IPS-18c (cell line): ENCODE measurements at regions not wholly inside any gene's neighbourhood (a gene's known extent, or its start where the extent isn't known, plus 50 kb on each side); places are given as distances from the start of the nearest gene placed in this dataset.

Experiments
- H3K4me3 ChIP-seq: 2 replicates; pipeline ENCODE4 v1.7.0; 2013; ENCODE audit warnings: low read depth, mild to moderate bottlenecking, low read length, moderate library complexity; ENCODE audit not compliant: insufficient read depth
- H3K9me3 ChIP-seq: one replicate; pipeline ENCODE4 v1.6.1; 2013; ENCODE audit warnings: mild to moderate bottlenecking, low read length, moderate library complexity; ENCODE audit not compliant: control insufficient read depth, insufficient read depth

- Histone ChIP-seq H3K9me3 (no peaks in the 10 kb centered on the region), H3K4me3 (no peak overlapping the region)
Observed at GRCh38 chr5:56507351-56507930, 274.3 kb upstream of the ANKRD55 start.

- H3K4me3 ChIP-seq = no peak overlapping the region
- H3K9me3 ChIP-seq = no peaks in the 10 kb centered on the region
Observed at GRCh38 chr5:56506211-56506965, 273.3 kb upstream of the ANKRD55 start.

GRCh38 chr5:56503929-56504328 lies 270.8 kb upstream of the ANKRD55 start:
- no peak overlapping the region for H3K4me3 ChIP-seq
- peaks cover 2% of the 10 kb centered on the region for H3K9me3 ChIP-seq

GRCh38 chr5:56501781-56502557 lies 268.8 kb upstream of the ANKRD55 start:
- H3K9me3 ChIP-seq = peaks cover 2% of the 10 kb centered on the region
- H3K4me3 ChIP-seq = no peak overlapping the region

- no peak overlapping the region for H3K4me3 ChIP-seq
- H3K9me3 ChIP-seq = peaks cover 2% of the 10 kb centered on the region
Observed at GRCh38 chr5:56499901-56500300, 266.8 kb upstream of the ANKRD55 start.

- Histone ChIP-seq H3K4me3 (no peak overlapping the region), H3K9me3 (peaks cover 2% of the 10 kb centered on the region)
Observed at GRCh38 chr5:56499491-56499890, 266.4 kb upstream of the ANKRD55 start.

GRCh38 chr5:56498759-56499395 lies 265.7 kb upstream of the ANKRD55 start:
- H3K4me3 ChIP-seq = no peak overlapping the region
- H3K9me3 ChIP-seq = peaks cover 2% of the 10 kb centered on the region

- peaks cover 2% of the 10 kb centered on the region for H3K9me3 ChIP-seq
- no peak overlapping the region for H3K4me3 ChIP-seq
Observed at GRCh38 chr5:56496581-56497063, 263.5 kb upstream of the ANKRD55 start.

GRCh38 chr5:56494300-56494731 lies 261.2 kb upstream of the ANKRD55 start:
- H3K4me3 ChIP-seq = no peak overlapping the region
- no peaks in the 10 kb centered on the region for H3K9me3 ChIP-seq

- H3K4me3 ChIP-seq = no peak overlapping the region
- no peaks in the 10 kb centered on the region for H3K9me3 ChIP-seq
Observed at GRCh38 chr5:56493766-56494165, 260.6 kb upstream of the ANKRD55 start.

- no peak overlapping the region for H3K4me3 ChIP-seq
- no peaks in the 10 kb centered on the region for H3K9me3 ChIP-seq
Observed at GRCh38 chr5:56493308-56493707, 260.2 kb upstream of the ANKRD55 start.

GRCh38 chr5:56492812-56493211 lies 259.7 kb upstream of the ANKRD55 start:
- no peaks in the 10 kb centered on the region for H3K9me3 ChIP-seq
- H3K4me3 ChIP-seq = no peak overlapping the region

- Histone ChIP-seq H3K4me3 (no peak overlapping the region), H3K9me3 (peaks cover 4% of the 10 kb centered on the region)
Observed at GRCh38 chr5:56490971-56491468, 257.9 kb upstream of the ANKRD55 start.

- Histone ChIP-seq H3K9me3 (peaks cover 4% of the 10 kb centered on the region), H3K4me3 (no peak overlapping the region)
Observed at GRCh38 chr5:56489272-56489671, 256.1 kb upstream of the ANKRD55 start.

- peaks cover 4% of the 10 kb centered on the region for H3K9me3 ChIP-seq
- H3K4me3 ChIP-seq = no peak overlapping the region
Observed at GRCh38 chr5:56487528-56488115, 254.5 kb upstream of the ANKRD55 start.

GRCh38 chr5:56482363-56482762 lies 249.2 kb upstream of the ANKRD55 start:
- no peak overlapping the region for H3K4me3 ChIP-seq
- peaks cover under 1% of the 10 kb centered on the region for H3K9me3 ChIP-seq
